ENCODE measurements at regions not wholly inside any gene's neighbourhood (a gene's known extent, or its start where the extent isn't known, plus 50 kb on each side); places are given as distances from the start of the nearest gene placed in this dataset.
"Not testable (repeated sequence)": the region's sequence is repeated elsewhere in the genome, so short reads cannot be mapped to it uniquely, and the experiment has no call there.

DNA sequence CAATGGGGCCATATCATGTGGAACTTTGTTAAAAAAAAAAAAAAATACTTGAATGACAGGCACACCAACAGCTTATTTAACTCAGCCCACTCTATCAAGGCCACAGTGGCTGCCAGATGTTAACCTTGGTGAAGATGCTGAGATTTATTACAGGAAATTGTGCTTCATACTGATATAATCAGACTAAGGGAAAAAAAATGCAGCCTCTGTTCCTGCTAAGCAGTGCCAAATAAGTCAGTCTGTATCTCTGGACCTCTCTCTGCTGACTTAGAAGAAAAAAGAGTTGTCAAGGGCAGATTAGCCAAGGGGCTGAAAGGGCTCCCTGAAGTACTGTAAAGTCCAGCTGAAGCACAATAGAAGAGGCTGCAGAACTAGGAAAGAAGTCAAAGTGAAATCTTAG, 677.7 kb upstream of the HTR2C start:
- FAIRE-seq = no peak

DNA sequence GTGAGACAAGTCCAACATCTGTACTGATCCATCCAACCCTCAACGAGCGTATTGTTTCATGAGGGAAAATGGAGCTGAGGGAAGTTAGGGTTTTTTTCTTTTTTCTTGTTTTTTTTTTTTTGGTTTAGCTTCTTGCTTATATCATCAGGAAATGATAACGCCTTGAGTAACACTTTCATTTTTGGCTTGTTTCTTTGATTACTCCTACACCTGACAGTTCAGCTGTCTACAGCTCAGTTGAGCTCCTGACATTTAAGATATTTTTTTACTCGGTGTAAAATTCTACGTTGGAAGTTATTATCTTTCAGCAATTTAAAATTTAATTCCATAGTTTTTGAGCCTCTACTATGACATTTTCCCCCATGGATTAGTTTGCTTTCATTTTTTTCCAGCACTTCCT, 691.0 kb upstream of the HTR2C start:
- FAIRE-seq = no peak

DNA sequence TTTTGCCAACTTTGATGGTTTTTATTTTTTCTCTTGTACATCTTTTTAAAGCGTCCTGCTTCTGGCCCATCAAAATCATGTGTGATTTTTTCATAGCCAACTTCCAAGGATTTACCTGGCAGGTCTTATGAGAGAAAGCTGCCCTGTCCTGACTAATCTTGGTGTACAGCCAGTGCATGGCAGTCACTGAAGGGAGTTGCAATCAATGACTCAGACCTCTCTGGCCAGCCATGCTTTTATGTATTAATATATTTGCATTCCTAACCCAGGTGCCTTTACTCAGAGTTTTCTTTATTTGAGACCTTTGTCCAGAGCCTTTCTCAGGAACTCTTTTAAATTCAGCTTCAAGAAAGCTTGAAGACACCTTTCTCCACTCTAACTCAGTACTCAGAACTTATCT, 691.5 kb upstream of the HTR2C start:
- no peak for FAIRE-seq

DNA sequence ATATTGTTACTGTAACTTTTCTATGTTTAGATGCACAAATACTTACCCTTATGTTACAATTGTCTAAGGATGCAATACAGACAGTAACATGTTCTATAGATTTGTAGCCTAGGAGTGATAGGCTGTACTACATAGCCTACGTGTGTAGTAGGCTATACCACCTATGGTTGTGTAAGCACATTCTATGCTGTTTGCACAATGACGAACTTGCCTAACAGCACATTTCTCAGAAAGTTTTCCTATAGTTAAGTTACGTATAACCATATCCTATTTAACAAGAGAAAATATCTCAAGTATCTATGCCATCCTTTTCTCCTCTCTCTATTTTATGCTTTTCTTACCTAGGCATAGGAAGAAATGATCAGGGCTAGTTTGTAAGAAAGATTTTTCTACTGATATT, 710.8 kb upstream of the HTR2C start:
- no peak for FAIRE-seq

DNA sequence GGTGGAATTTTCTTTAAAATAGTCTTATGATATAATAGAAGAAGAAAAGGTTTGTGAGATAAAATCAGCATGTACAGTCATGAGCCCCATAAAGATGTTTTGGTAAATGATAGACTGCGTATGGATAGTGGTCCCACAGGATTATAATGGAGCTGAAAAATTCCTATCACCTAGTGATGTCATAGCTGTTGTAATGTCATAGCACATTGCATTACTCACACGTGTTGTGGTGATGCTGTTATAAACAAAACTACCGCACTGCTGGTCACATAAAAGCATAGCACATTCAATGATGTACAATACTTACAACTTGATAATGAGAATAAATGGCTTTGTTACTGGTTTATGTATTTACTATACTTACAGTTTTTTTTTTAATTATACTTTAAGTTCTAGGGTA, 715.2 kb upstream of the HTR2C start:
- FAIRE-seq = no peak

DNA sequence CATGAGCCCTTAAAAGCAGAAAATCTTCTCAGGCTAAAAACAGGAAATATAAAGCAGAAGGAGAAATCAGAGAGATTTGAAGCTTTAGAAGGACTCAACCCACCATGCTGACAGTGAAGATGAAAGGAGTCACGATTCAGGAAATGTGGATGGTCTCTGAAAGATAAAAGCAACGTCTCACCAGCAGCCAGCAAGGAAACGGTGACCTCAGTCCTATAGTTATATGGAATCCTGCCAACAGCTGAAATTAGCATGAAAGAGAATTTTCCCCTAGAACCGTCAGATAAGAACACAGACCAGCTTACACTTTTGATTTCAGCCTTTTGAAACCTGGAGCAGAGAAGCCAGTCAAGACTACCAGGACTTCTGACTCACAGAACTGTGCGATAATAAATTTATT, 715.7 kb upstream of the HTR2C start:
- no peak for FAIRE-seq

DNA sequence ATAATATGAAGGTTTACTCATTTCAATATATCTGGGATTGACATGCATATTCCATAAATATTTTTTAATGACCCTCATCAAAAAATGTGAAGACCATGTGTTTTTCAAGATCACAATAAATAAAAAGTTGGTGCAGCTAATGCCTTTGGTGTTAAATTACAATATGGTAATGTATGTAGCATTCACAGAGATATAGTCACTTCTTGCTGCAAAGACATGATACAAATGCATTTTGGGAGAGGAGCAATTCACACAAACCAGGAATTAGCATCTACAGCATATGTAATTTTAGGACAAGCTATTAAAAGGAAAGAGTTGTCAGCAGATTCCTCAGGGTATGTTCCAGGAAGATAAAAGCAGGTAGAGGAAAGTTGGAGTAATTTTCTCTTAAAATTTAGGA, 734.5 kb upstream of the HTR2C start:
- no peak for FAIRE-seq

DNA sequence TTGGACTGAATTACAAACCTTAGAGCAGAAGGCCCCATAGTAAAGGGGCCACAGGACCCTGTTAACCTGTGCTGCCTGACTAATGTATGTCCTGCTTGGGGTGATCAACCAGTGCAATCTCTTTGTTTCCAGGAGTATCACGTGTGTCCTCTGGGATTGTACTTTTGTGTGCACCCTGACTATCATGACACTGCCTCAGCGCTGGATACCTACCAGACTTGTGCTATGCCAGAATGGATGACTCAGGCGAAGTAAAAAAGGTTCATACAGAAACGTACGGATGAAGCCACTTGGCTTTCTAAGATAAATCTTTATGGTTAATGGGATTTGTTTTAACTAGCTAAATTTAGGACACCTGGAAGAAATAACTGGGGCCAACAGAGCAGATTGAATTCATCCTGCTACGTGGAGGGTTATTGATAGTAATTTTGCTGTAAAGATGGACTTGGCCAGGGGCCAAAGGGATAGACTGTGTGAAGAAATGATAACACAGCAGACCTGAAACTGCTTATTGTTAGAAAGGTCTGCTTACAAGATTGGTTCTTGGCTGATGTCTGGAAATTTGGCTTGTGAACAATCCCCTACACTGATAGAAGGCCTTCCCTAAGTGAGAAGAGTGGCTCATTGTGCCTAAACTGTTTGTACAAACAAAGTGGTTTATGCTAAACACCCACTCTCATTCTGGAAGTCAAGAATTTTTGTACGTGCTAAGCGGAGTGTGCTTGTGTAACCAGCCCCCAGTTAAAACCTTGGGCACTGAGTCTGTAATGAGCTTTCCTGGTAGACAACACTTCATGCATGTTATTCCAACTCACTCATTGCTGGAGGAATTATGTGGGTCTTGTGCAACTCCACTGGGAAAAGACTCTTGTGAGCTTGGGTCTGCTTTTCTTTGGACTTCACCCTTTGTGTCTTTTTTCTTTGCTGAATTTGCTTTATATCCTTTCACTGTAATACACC, 750.5 kb upstream of the HTR2C start:
- no peak for FAIRE-seq

DNA sequence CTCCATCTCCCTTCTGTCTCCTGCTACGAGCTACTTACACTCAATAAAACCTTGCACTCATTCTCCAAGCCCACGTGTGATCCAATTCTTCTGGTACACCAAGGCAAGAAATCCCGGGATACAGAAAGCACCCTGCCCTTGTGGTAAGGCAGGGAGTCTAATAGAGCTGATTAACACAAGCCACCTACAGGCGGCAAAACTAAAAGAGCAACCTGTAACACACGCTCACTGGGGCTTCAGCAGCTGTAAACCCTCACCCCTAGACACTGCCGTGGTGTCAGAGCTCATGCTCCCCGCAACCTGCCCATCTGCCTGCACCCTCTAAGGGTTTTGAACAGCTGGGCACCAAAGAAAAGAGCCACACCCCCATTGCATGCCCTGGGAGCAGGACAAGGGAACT, 755.4 kb upstream of the HTR2C start:
- no peak for FAIRE-seq

DNA sequence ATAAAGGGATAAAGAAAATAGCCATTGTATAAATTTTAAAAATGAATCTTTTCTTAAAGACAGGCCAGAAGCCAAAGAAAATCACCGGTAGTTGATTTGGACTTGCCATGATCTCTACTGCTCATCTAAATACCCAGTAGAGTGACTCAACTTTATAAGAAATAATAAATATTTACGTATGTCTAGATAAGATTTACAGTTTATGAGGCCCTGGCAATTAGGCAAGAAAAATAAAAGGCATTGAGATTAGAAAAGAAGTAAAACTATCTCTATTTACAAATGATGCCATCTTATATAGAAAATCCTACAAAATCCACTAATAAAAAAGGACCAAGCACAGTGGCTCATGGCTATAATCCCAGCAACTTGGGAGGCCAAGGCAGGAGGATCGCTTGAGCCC, 765.5 kb upstream of the HTR2C start:
- no peak for FAIRE-seq

DNA sequence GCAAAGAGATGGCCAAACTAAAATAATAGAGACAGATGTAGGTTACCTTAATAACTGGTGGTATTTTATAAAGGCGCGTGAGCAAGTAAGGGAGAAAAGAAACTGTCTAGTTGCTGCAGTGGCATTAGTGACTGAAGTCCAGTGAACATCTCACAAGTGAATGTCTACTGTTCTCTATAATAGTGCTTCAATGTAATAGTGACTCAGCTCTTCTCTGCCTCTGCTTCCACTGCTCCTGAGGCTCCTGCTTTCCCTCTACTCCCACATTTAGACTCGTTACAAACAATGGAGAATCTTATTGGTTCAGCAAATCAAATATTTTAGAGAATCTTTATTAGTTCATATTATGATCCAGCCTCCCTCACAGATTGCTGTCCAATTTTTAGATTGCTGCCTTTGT, 779.1 kb upstream of the HTR2C start:
- no peak for FAIRE-seq

DNA sequence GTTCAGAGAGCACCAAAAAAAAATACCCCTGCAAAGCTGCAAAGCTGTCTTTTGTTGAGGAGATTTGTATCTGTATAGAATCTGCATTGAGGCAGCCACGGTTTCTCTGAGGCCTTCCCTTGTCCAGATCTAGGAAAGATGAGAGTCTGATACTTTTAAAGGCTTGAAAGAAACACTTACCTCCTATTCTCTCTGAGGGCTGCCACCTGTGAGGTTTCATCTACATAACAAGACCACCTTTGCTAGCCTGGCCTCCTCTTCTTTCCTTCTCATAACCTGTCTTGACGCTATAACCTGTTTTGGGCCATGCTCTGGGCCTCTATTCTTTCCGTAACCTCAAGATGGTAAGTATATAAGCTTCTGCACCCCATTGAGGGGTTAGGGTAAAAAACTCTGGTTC, 779.6 kb upstream of the HTR2C start:
- no peak for FAIRE-seq

DNA sequence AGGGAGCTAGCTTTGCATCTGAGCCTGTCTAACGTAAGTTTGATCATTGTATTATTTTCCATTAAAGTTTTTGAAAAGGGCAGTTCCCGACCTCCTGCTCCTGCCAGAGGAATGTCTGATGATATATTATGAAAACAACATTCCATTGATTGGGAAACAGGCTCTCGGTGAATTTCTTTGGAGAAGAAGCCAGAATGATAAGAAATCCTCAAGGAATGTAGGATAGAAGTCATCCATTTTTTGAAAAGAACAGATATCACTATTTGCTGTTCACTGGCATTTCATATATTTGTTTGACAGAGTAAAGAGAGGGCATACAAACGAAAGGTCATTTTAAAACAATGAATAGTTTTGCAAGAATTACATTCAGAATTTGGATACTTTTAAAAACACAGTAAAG, 781.0 kb upstream of the HTR2C start:
- no peak for FAIRE-seq

DNA sequence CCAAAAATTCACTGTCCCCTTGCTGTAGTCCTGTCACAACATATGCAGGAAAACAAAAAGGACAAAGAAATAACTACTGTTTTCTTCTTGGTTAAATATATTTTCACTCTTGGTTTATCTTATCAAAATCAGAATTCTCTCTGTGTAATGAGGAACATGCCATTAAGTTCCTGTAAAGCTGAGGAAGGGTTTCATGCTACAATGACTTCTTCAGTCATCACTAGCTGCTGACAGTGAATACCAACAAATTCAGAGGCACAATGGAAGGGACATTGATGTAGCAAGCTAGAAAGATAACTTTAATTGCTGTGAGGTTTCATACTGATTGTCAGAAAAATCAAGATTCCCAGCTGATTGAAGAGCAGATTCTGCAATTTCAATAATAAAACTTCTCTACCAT, 782.9 kb upstream of the HTR2C start:
- FAIRE-seq = no peak

DNA sequence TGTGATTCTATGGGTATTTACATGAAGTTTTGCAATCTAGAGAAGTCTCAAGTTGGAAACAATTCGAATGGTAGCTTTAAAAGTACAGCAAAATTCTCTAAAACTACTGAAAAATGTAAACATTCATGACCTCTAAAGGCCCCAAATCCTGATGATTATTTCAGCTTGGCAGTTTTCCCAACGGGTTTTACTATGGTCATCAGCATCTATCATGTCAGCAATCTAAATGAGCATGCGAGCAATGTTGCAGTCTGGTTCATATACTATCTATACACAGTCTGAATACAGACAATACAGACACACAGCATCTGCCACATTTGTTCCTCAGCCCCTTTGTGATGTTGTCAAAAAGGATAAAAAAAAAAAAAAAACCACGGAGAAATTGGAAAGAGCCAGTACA, 790.3 kb upstream of the HTR2C start:
- FAIRE-seq = no peak

DNA sequence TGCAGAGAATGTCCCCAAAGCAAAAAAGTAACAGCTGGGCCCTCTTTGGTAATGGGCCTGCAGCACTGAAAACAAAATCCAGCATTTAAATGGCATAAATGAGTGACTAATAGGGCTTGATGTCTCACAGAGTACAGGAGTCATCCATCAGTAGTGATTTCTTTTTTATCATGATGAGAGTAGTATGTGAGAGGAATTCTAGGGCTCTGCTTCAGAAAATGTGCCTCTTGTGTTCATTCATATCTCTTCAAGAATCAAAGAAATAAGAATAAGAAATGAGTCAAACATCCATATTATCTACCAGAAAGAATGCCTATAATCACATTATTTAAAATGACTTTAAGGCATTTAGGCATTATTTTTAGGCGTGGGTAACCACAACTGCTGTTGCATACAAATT, 792.9 kb upstream of the HTR2C start:
- FAIRE-seq = no peak

DNA sequence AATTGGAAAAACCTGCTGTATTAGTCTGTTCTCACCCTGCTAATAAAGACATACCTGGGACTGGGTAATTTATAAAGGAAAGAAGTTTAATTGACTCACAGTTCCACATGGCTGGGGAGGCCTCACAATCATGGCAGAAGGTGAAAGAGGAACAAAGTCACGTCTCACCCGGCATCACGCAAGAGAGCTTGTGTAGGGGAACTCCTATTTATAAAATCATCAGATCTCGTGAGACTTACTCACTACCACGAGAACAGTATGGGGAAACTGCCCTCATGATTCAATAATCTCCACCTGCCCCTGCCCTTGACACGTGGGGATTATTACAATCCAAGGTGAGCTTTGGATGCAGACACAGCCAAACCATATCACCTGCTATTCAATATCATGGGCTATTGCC, 799.1 kb upstream of the HTR2C start:
- not testable (repeated sequence) for FAIRE-seq

DNA sequence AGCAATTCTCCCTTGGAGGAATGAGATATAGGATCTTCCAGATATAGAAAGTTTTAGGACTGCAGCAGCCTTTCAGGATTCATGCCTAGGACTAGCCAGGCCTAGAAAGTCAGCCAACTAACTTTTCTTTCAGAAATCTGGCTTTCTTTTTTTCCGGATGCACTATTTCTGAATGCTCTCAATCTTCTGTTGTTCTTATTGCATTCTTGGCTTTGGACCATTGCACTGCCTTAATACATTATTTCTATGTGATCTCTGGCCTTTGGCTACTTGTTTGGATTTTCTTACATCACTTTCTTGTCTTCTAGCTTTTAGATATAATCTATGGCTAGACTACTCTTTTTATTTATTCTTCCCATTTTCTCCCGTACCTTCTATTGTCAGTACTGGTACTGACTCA, 813.1 kb upstream of the HTR2C start:
- FAIRE-seq = no peak

DNA sequence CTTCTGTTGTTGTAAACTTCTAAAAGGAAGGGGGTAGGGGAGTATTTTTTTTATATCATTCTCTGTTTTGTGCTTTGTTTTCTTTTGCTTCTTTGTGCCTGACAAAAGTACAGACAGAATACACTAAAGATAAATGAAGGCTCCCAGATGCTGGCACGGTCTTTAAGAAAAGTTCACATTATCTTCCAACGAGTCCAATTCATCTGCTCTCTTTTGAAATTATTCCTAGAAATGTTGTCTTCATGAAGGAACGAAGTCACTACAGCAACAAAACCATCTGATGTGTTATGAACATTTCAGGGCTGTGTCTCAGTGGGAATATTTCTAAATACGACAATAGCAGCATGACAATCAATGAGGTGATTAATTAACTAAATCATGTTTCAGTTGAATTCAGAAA, 813.8 kb upstream of the HTR2C start:
- no peak for FAIRE-seq

DNA sequence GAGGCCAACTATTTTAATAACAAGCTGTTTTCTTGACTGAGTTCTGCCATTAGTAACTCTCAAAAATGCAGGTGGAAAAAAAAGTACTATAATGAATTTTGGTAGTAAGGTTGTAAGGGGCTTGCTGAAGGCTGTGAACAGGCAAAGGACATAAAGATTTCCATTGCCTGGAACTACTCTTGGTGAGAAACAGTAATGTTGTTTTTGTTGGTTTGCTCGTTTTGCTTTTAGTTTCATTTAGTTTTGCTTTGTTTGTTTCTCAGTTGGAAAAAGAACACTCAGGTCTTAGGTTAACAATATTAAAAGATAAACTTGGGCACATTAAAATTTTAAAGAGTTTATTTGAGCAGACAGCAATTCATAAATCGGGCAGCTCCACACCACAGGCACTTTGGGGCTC, 824.5 kb upstream of the HTR2C start:
- FAIRE-seq = no peak

DNA sequence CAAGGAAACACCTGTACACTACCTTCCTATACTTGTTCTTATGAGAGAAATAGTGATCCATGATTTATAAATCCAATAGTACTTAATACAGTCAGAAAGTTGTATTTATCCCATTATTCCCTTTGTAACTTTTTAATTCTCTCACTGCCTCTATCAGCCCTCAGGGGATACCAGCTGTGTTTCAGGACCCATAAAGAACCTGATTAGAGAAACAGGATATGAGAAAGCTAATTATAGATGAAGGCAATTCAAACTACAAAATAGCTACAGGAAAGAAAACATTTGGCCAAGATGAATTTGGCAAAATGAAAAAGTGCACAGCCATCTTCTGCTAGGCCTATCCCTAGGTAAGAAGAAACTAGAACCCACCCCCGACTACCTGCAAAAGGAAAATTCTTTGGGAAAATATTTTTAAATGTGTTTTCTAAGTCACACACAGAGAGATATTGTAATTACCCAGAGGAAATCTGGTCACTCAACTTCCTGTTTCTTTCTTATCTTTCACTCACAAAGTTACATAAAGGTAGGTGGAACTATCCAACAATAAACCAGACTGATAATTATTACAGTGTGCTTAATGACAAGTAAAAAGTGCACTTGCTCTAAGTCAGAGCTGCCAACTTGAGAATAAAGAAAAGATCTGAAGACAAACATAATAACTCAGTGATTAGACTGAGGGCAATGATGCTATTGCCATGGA, 836.5 kb upstream of the HTR2C start:
- no peak for FAIRE-seq

DNA sequence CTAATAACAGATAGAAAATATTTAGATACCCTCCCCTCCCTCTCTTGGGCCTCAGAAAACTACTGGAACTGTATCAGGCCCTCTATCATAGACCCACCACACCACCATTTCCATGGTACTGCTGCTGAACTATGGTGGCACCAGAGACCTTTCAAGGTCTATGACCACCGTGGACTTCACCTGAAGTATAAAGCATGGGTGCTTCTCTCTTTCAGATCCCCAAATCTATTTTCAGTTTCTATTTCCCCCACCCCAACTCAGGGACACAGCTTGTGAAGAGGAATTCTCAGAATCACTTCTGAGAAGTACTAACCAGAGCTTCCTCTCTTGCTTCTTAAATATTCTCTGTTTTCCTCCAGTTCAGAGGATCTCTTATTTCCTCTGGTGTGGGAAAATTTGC, 840.8 kb upstream of the HTR2C start:
- FAIRE-seq = no peak

DNA sequence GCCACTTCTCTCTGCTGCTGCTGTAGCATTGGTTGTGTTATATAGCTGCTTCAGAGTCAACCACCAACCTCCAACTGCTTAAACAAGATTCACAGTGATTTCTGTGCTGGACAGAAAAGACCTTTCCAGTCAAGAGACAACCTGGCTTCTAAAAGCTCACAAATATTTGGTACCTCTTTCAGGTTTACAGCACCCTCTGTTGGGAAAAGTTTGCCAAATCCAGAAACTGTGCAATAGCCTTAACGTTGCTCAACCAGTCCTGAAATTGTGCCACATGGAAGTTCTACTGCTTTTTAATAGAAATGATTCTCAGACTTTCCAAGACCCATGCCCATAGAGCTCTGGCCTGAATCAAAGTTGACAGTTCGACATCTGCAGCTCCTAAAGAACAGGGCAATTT, 842.1 kb upstream of the HTR2C start:
- no peak for FAIRE-seq

DNA sequence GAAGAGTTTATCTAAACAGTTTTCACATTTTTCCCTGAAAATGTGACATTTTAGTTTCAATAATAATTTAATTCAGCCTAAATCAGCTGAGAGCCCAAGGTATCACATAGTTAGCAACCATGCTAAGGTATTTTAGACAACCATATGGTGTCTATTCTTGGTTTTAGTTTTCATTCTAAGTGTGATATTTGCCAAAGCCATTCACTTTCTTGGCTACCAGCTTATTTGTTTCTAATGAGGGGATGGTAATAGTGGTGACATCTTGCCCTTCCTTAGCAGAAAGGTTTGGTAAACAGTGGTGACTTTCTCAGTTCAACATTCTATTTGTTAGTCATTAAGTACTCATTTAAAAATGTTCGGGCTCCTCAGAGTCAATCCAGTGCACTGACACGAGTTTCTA, 854.9 kb upstream of the HTR2C start:
- FAIRE-seq = no peak

DNA sequence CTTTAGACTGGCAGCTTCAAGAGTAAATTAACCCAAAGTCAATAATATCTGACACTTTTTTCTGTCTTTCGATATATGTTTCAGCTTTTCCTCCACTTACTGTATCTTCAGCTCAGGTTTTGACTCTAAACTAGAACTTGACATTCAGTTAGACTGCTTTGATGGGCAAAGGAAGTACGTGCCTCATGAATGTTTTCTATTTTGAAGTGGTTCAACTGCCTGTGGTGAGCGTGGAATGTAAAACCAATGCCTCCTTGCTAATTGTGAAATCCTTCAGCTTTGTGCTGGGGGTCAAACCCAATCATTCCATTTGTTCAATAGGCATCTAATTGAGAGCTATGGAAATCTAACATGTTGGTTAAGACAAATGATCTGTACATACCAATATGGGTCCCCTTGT, 857.0 kb upstream of the HTR2C start:
- no peak for FAIRE-seq
